Smooth muscle cell (in vitro differentiated cells): ENCODE measurements at regions not wholly inside any gene's neighbourhood (a gene's known extent, or its start where the extent isn't known, plus 50 kb on each side); places are given as distances from the start of the nearest gene placed in this dataset.

Experiments used
- DNase-seq: peaks from one replicate; lab custom pipeline; 2025; ENCODE audit not compliant: unreplicated experiment; lab: John Stamatoyannopoulos, UW
- H2AFZ ChIP-seq: fragments of 200-600 bp; sonication (generic); 2 replicates; pipeline ENCODE4 v1.6.0; 2016; ENCODE audit warnings: antibody characterized with exemption, low read depth, mild to moderate bottlenecking
- H3F3A ChIP-seq: fragments of 200-600 bp; sonication (generic); 2 replicates; pipeline ENCODE4 v1.6.0; 2017; ENCODE audit warnings: antibody characterized with exemption, low read depth
- H3K27ac ChIP-seq: fragments of 200-600 bp; sonication (generic); 2 replicates; pipeline ENCODE4 v1.5.1; 2016; ENCODE audit warnings: low read depth, mild to moderate bottlenecking
- H3K27me3 ChIP-seq: fragments of 200-600 bp; sonication (generic); 2 replicates; pipeline ENCODE4 v1.6.1; 2016; ENCODE audit warnings: low read depth, mild to moderate bottlenecking
- H3K36me3 ChIP-seq: fragments of 200-600 bp; sonication (generic); 2 replicates; pipeline ENCODE4 v1.5.1; 2016; ENCODE audit warnings: low read depth
- H3K4me1 ChIP-seq: fragments of 200-600 bp; sonication (generic); 2 replicates; pipeline ENCODE4 v1.5.1; 2016; ENCODE audit warnings: low read depth
- H3K4me2 ChIP-seq: fragments of 200-600 bp; sonication (generic); 2 replicates; pipeline ENCODE4 v1.6.0; 2016; ENCODE audit warnings: mild to moderate bottlenecking
- H3K4me3 ChIP-seq: fragments of 200-600 bp; sonication (generic); 2 replicates; pipeline ENCODE4 v1.5.1; 2016; ENCODE audit warnings: mild to moderate bottlenecking
- H3K79me2 ChIP-seq: fragments of 200-600 bp; sonication (generic); 2 replicates; pipeline ENCODE4 v1.6.0; 2016; ENCODE audit warnings: low read depth, mild to moderate bottlenecking
- H3K9ac ChIP-seq: fragments of 200-600 bp; sonication (generic); 2 replicates; pipeline ENCODE4 v1.6.0; 2016; ENCODE audit warnings: low read depth
- H3K9me3 ChIP-seq: fragments of 200-600 bp; sonication (generic); replicated peaks from 2 replicates; pipeline ENCODE4 v1.5.1; 2016; ENCODE audit warnings: low read depth
- H4K20me1 ChIP-seq: fragments of 200-600 bp; sonication (generic); 2 replicates; pipeline ENCODE4 v1.6.0; 2016; ENCODE audit warnings: low read depth
- CTCF ChIP-seq: fragments of 200-600 bp; sonication (generic); IDR thresholded peaks from 2 replicates; pipeline ENCODE4 v1.5.1; 2017; ENCODE audit warnings: borderline replicate concordance, mild to moderate bottlenecking, antibody characterized with exemption; ENCODE audit not compliant: insufficient read depth, poor library complexity, severe bottlenecking
- WGBS: methylation state at CpG from one replicate; pipeline ENCODE4 v1.1.7; 2016; ENCODE audit warnings: low lambda C conversion rate; 5-methylcytosine and 5-hydroxymethylcytosine counted together

- Histone ChIP-seq H3K36me3 (no peaks in the 10 kb centered on the region), H3K4me2 (no peak overlapping the region), H3K27ac (no peak overlapping the region), H3K9ac (no peak overlapping the region), H4K20me1 (no peaks in the 10 kb centered on the region), H2AFZ (no peak overlapping the region), H3K4me3 (no peak overlapping the region), H3F3A (no peaks in the 10 kb centered on the region), H3K79me2 (no peaks in the 10 kb centered on the region), H3K4me1 (peaks cover 16% of the 10 kb centered on the region), H3K27me3 (no peaks in the 10 kb centered on the region), H3K9me3 (no peaks in the 10 kb centered on the region)
- TF ChIP-seq CTCF, result no peak
- DNase-seq, result no peak
- 84% methylated on average over 12 of the region's 12 CpGs for WGBS
These were observed 185.5 kb downstream of the FOXL1 start for GRCh38 chr16:86763819-86764218.

GRCh38 chr16:86764551-86764950 is 186.2 kb downstream of the FOXL1 start:
- no peaks in the 10 kb centered on the region for H4K20me1 ChIP-seq
- no peak for TF ChIP-seq CTCF
- no peaks in the 10 kb centered on the region for H3F3A ChIP-seq
- no peaks in the 10 kb centered on the region for H3K36me3 ChIP-seq
- no peak overlapping the region for H3K4me2 ChIP-seq
- H3K4me1 ChIP-seq, result peaks cover 9% of the 10 kb centered on the region
- H3K27ac ChIP-seq, result no peak overlapping the region
- H3K9ac ChIP-seq, result no peak overlapping the region
- no peak overlapping the region for H2AFZ ChIP-seq
- WGBS, result 92% methylated on average over 4 of the region's 4 CpGs
- H3K9me3 ChIP-seq, result no peaks in the 10 kb centered on the region
- H3K79me2 ChIP-seq, result no peaks in the 10 kb centered on the region
- no peak overlapping the region for H3K4me3 ChIP-seq
- no peaks in the 10 kb centered on the region for H3K27me3 ChIP-seq
- DNase-seq, result no peak

- no peak overlapping the region for H3K27ac ChIP-seq
- no peaks in the 10 kb centered on the region for H3K9me3 ChIP-seq
- H2AFZ ChIP-seq, result no peak overlapping the region
- no peak for DNase-seq
- no peaks in the 10 kb centered on the region for H3K27me3 ChIP-seq
- no peaks in the 10 kb centered on the region for H3K36me3 ChIP-seq
- H3K79me2 ChIP-seq, result no peaks in the 10 kb centered on the region
- H3K4me3 ChIP-seq, result no peak overlapping the region
- H3K4me1 ChIP-seq, result no peaks in the 10 kb centered on the region
- 96% methylated on average over 6 of the region's 6 CpGs for WGBS
- no peaks in the 10 kb centered on the region for H4K20me1 ChIP-seq
- H3F3A ChIP-seq, result no peaks in the 10 kb centered on the region
- TF ChIP-seq CTCF, result no peak
- H3K4me2 ChIP-seq, result no peak overlapping the region
- H3K9ac ChIP-seq, result no peak overlapping the region
These were observed 187.2 kb downstream of the FOXL1 start for GRCh38 chr16:86765389-86766026.

GRCh38 chr16:86766700-86767099 is 188.4 kb downstream of the FOXL1 start:
- TF ChIP-seq CTCF, result no peak
- no peaks in the 10 kb centered on the region for H4K20me1 ChIP-seq
- no peak overlapping the region for H3K4me3 ChIP-seq
- no peaks in the 10 kb centered on the region for H3F3A ChIP-seq
- H3K36me3 ChIP-seq, result no peaks in the 10 kb centered on the region
- 93% methylated on average over 2 of the region's 2 CpGs for WGBS
- no peaks in the 10 kb centered on the region for H3K27me3 ChIP-seq
- H3K4me1 ChIP-seq, result no peaks in the 10 kb centered on the region
- H3K9me3 ChIP-seq, result no peaks in the 10 kb centered on the region
- H3K9ac ChIP-seq, result no peak overlapping the region
- H3K79me2 ChIP-seq, result no peaks in the 10 kb centered on the region
- H3K4me2 ChIP-seq, result no peak overlapping the region
- no peak overlapping the region for H3K27ac ChIP-seq
- H2AFZ ChIP-seq, result no peak overlapping the region
- no peak for DNase-seq
